IMR-90 (cell line): ENCODE measurements at regions not wholly inside any gene's neighbourhood (a gene's known extent, or its start where the extent isn't known, plus 50 kb on each side); places are given as distances from the start of the nearest gene placed in this dataset.

Experiments
- ATAC-seq: fragments of 200-7000 bp; cut with Tn5 transposase; 2 replicates; pipeline ENCODE4 v1.9.1; 2020; ENCODE audit warnings: low read depth, mild to moderate bottlenecking, moderate library complexity
- BruUV-seq: library from RNA; stranded (reverse); fragments of 400-500 nt; replicated peaks from 2 replicates; lab custom pipeline; 2021; lab: Mats Ljungman, UMichigan
- CTCF ChIA-PET: fragments of 300-600 bp; formaldehyde crosslinking; extraction: SDS; loops from one replicate; lab custom pipeline; 2021; ENCODE audit warnings: antibody characterized with exemption; lab: Yijun Ruan, JAX
- POLR2A ChIA-PET: fragments of 300-600 bp; sonication (Branson Sonifier 250); formaldehyde crosslinking; loops from one replicate; lab custom pipeline; 2022; ENCODE audit warnings: antibody characterized with exemption; ENCODE audit not compliant: unreplicated experiment; lab: Charles Lee
- DNase-seq: peaks from one replicate; pipeline ENCODE4 v3.0.0; 2013
- H2AFZ ChIP-seq: replicated peaks from 2 replicates; pipeline ENCODE3; 2013; ENCODE audit warnings: low read length, mild to moderate bottlenecking; ENCODE audit not compliant: poor library complexity
- H2AK5ac ChIP-seq: 2 replicates; pipeline ENCODE4 v1.6.1; 2013; ENCODE audit warnings: low read depth, low read length, inconsistent platforms
- H2AK9ac ChIP-seq: replicated peaks from 2 replicates; pipeline ENCODE3; 2013; ENCODE audit warnings: mild to moderate bottlenecking, low read depth, low read length, moderate library complexity; ENCODE audit not compliant: poor library complexity
- H2BK120ac ChIP-seq: 2 replicates; pipeline ENCODE4 v1.6.1; 2013; ENCODE audit warnings: low read depth, low read length, inconsistent platforms
- H2BK15ac ChIP-seq: 3 replicates; pipeline ENCODE4 v1.6.1; 2013; ENCODE audit warnings: low read depth, low read length, inconsistent platforms
- H2BK20ac ChIP-seq: 2 replicates; pipeline ENCODE4 v1.6.1; 2013; ENCODE audit warnings: low read depth, mild to moderate bottlenecking, inconsistent platforms, low read length, moderate library complexity
- H2BK5ac ChIP-seq: 2 replicates; pipeline ENCODE4 v1.6.1; 2013; ENCODE audit warnings: mild to moderate bottlenecking, low read depth, low read length, inconsistent platforms; ENCODE audit not compliant: poor library complexity, severe bottlenecking
- H3K14ac ChIP-seq: replicated peaks from 2 replicates; pipeline ENCODE4 v1.6.1; 2013; ENCODE audit warnings: low read depth, low read length, inconsistent platforms
- H3K18ac ChIP-seq: 2 replicates; pipeline ENCODE4 v1.6.1; 2013; ENCODE audit warnings: low read depth, low read length, control low read depth
- H3K23ac ChIP-seq: 2 replicates; pipeline ENCODE4 v1.6.1; 2013; ENCODE audit warnings: low read depth, low read length, inconsistent platforms
- H3K27ac ChIP-seq: 2 replicates; pipeline ENCODE4 v1.5.1; 2013; ENCODE audit warnings: mild to moderate bottlenecking, control low read depth, low read length; ENCODE audit not compliant: insufficient read depth
- H3K27me3 ChIP-seq: 2 replicates; pipeline ENCODE4 v1.6.1; 2013; ENCODE audit warnings: low read length; ENCODE audit not compliant: control insufficient read depth, insufficient read depth
- H3K36me3 ChIP-seq: 2 replicates; pipeline ENCODE4 v1.6.1; 2013; ENCODE audit warnings: low read length, mixed read lengths; ENCODE audit not compliant: control insufficient read depth, insufficient read depth
- H3K4ac ChIP-seq: 2 replicates; pipeline ENCODE4 v1.6.1; 2013; ENCODE audit warnings: low read depth, low read length, inconsistent platforms
- H3K4me1 ChIP-seq: 2 replicates; pipeline ENCODE4 v1.6.1; 2013; ENCODE audit warnings: low read length, mixed read lengths; ENCODE audit not compliant: control insufficient read depth, insufficient read depth
- H3K4me2 ChIP-seq: 2 replicates; pipeline ENCODE4 v1.6.1; 2013; ENCODE audit warnings: low read depth, mild to moderate bottlenecking, control low read depth, low read length, moderate library complexity
- H3K4me3 ChIP-seq: 2 replicates; pipeline ENCODE4 v1.5.1; 2013; ENCODE audit warnings: low read depth, mild to moderate bottlenecking, control low read depth, low read length, moderate library complexity; ENCODE audit not compliant: insufficient read depth
- H3K56ac ChIP-seq: 2 replicates; pipeline ENCODE4 v1.6.1; 2013; ENCODE audit warnings: low read length, inconsistent platforms; ENCODE audit not compliant: insufficient read depth; ENCODE audit errors: extremely low read depth
- H3K79me1 ChIP-seq, 2 experiments: 2 replicates each; pipeline ENCODE4 v1.6.1; 2013; ENCODE audit warnings: low read length in 2 of 2, inconsistent platforms in 1 of 2, low read depth in 1 of 2
- H3K9ac ChIP-seq: 2 replicates; pipeline ENCODE4 v1.6.1; 2013; ENCODE audit warnings: low read depth, low read length, control low read depth
- H3K9me1 ChIP-seq: 2 replicates; pipeline ENCODE4 v1.6.1; 2013; ENCODE audit warnings: low read length, inconsistent platforms; ENCODE audit not compliant: insufficient read depth
- H3K9me3 ChIP-seq: 2 replicates; pipeline ENCODE4 v1.6.1; 2013; ENCODE audit warnings: low read length; ENCODE audit not compliant: control insufficient read depth, insufficient read depth
- H4K20me1 ChIP-seq: 2 replicates; pipeline ENCODE4 v1.6.1; 2013; ENCODE audit warnings: low read length, inconsistent platforms; ENCODE audit not compliant: insufficient read depth
- H4K5ac ChIP-seq: 2 replicates; pipeline ENCODE4 v1.6.1; 2013; ENCODE audit warnings: mild to moderate bottlenecking, low read depth, low read length, control low read depth
- H4K8ac ChIP-seq, 2 experiments: 2 replicates each; pipeline ENCODE4 v1.6.1; 2013; ENCODE audit warnings: low read depth in 2 of 2, low read length in 2 of 2, control low read depth in 1 of 2, inconsistent platforms in 1 of 2
- H4K91ac ChIP-seq: 2 replicates; pipeline ENCODE4 v1.6.1; 2013; ENCODE audit warnings: low read depth, low read length, inconsistent platforms; ENCODE audit not compliant: insufficient read depth
- BHLHE40 ChIP-seq: fragments of 150-350 bp; IDR thresholded peaks from 2 replicates; pipeline ENCODE4 v1.6.1; 2016; ENCODE audit warnings: mild to moderate bottlenecking, low read depth, low read length
- CEBPB ChIP-seq: IDR thresholded peaks from 2 replicates; pipeline ENCODE4 v1.6.1; 2012; ENCODE audit warnings: low read depth, low read length, improper control_type of control experiment
- CHD1 ChIP-seq: IDR thresholded peaks from 2 replicates; pipeline ENCODE4 v1.6.1; 2012; ENCODE audit warnings: low read depth, low read length, improper control_type of control experiment
- CTCF ChIP-seq: conservative IDR thresholded peaks from 2 replicates; pipeline ENCODE4 v1.5.1; 2012; ENCODE audit warnings: mild to moderate bottlenecking, low read depth, low read length, improper control_type of control experiment
- ELK1 ChIP-seq: fragments of 150-350 bp; IDR thresholded peaks from 2 replicates; pipeline ENCODE4 v1.6.1; 2016; ENCODE audit warnings: low read depth, mild to moderate bottlenecking, low read length, moderate library complexity, borderline replicate concordance
- FOS ChIP-seq: fragments of 150-350 bp; IDR thresholded peaks from 2 replicates; pipeline ENCODE4 v1.6.1; 2016; ENCODE audit warnings: low read depth, low read length
- MAFK ChIP-seq: IDR thresholded peaks from 2 replicates; pipeline ENCODE4 v1.6.1; 2012; ENCODE audit warnings: low read depth, low read length, improper control_type of control experiment
- MAZ ChIP-seq: IDR thresholded peaks from 2 replicates; pipeline ENCODE4 v1.6.1; 2012; ENCODE audit warnings: low read depth, mild to moderate bottlenecking, low read length, improper control_type of control experiment, moderate library complexity, borderline replicate concordance
- MXI1 ChIP-seq: IDR thresholded peaks from 2 replicates; pipeline ENCODE4 v1.6.1; 2012; ENCODE audit warnings: low read depth, mild to moderate bottlenecking, low read length, moderate library complexity, borderline replicate concordance
- NFE2L2 ChIP-seq: fragments of 150-350 bp; IDR thresholded peaks from 2 replicates; pipeline ENCODE4 v1.6.1; 2016; ENCODE audit warnings: low read depth, mild to moderate bottlenecking, low read length
- POLR2A ChIP-seq: IDR thresholded peaks from 2 replicates; pipeline ENCODE4 v1.6.1; 2012; ENCODE audit warnings: mild to moderate bottlenecking, low read depth, low read length
- RAD21 ChIP-seq: IDR thresholded peaks from 2 replicates; pipeline ENCODE4 v1.6.1; 2012; ENCODE audit warnings: low read length, improper control_type of control experiment
- RCOR1 ChIP-seq: IDR thresholded peaks from 2 replicates; pipeline ENCODE4 v1.6.1; 2012; ENCODE audit warnings: mild to moderate bottlenecking, low read length, improper control_type of control experiment; ENCODE audit not compliant: insufficient replicate concordance
- RFX5 ChIP-seq: IDR thresholded peaks from 2 replicates; pipeline ENCODE4 v1.8.0; 2012; ENCODE audit warnings: low read depth, mild to moderate bottlenecking, low read length, moderate library complexity
- SMC3 ChIP-seq: fragments of 150-350 bp; IDR thresholded peaks from 2 replicates; pipeline ENCODE4 v1.6.1; 2016; ENCODE audit warnings: low read depth, mild to moderate bottlenecking, antibody characterized with exemption, low read length, moderate library complexity
- USF2 ChIP-seq: fragments of 150-350 bp; IDR thresholded peaks from 2 replicates; pipeline ENCODE4 v1.6.1; 2017; ENCODE audit warnings: mild to moderate bottlenecking, antibody characterized with exemption, low read length, low read depth
- WGBS, 2 experiments: methylation state at CpG; one replicate each; pipeline versions ENCODE4 v1.1.5 to v1.1.7; 2013; ENCODE audit warnings: missing lambda C conversion rate in 2 of 2; ENCODE audit not compliant: insufficient read length in 1 of 2; ENCODE audit errors: extremely low coverage in 2 of 2; 5-methylcytosine and 5-hydroxymethylcytosine counted together
- dilution Hi-C: fragments of 300-500 bp; cut with HindIII; formaldehyde crosslinking; loops from one replicate; pipeline ENCODE4 v1.14.3; 2018; ENCODE audit warnings: low sequenced_read_pairs; ENCODE audit not compliant: unreplicated experiment
- in situ Hi-C: fragments of 300-500 bp; cut with MboI; formaldehyde crosslinking; loops from 3 replicates; pipeline ENCODE4 v1.14.3; 2019; ENCODE audit warnings: low sequenced_read_pairs, inconsistent platforms, mixed read lengths
- intact Hi-C: fragments of 100-400 bp; cut with micrococcal nuclease; formaldehyde crosslinking; loops from 2 replicates; pipeline ENCODE4 v1.10.0; 2022

GRCh38 chr9:1855726-1856125 is 159.4 kb upstream of the SMARCA2 start:
- H2BK15ac ChIP-seq: no peak overlapping the region
- H3K14ac ChIP-seq: no peak overlapping the region
- H2AFZ ChIP-seq: no peak overlapping the region
- CTCF ChIA-PET: no interaction called here
- no peak overlapping the region for H2BK120ac ChIP-seq
- H2AK5ac ChIP-seq: no peak overlapping the region
- DNase-seq (no peak), ATAC-seq (no peak)
- intact Hi-C loops: no loop called here
- H3K9ac ChIP-seq: no peak overlapping the region
- no peak overlapping the region for H3K4me3 ChIP-seq
- no peak overlapping the region for H3K4ac ChIP-seq
- H3K27ac ChIP-seq: no peak overlapping the region
- no peak overlapping the region for H2AK9ac ChIP-seq
- H3K9me1 ChIP-seq: no peaks in the 10 kb centered on the region
- BruUV-seq: no TSS peak
- dilution Hi-C loops: no loop called here
- H3K36me3 ChIP-seq: no peaks in the 10 kb centered on the region
- H3K9me3 ChIP-seq: no peaks in the 10 kb centered on the region
- POLR2A ChIA-PET: no interaction called here
- no peak overlapping the region for H3K4me2 ChIP-seq
- H3K18ac ChIP-seq: no peak overlapping the region
- TF ChIP-seq MAZ (no peak), MAFK (no peak), RCOR1 (no peak), CTCF (no peak), SMC3 (no peak), MXI1 (no peak), USF2 (no peak), CEBPB (no peak), BHLHE40 (no peak), FOS (no peak), POLR2A (no peak), RFX5 (no peak), NFE2L2 (no peak), ELK1 (no peak), CHD1 (no peak), RAD21 (no peak)
- no peaks in the 10 kb centered on the region for H4K20me1 ChIP-seq
- no peak overlapping the region for H3K56ac ChIP-seq
- H4K5ac ChIP-seq: no peak overlapping the region
- no peak overlapping the region for H4K91ac ChIP-seq
- no peak overlapping the region for H3K23ac ChIP-seq
- WGBS, 2 experiments: no CpG with 5 or more reads among the region's 3 CpGs
- no peaks in the 10 kb centered on the region for H3K79me1 ChIP-seq
- no peak overlapping the region for H4K8ac ChIP-seq
- H2BK20ac ChIP-seq: no peak overlapping the region
- in situ Hi-C loops: no loop called here
- H3K27me3 ChIP-seq: no peaks in the 10 kb centered on the region
- H2BK5ac ChIP-seq: no peak overlapping the region
- no peaks in the 10 kb centered on the region for H3K4me1 ChIP-seq
